UCSD-AML1 (cell line): ENCODE measurements at regions not wholly inside any gene's neighbourhood (a gene's known extent, or its start where the extent isn't known, plus 50 kb on each side); places are given as distances from the start of the nearest gene placed in this dataset.
"Not testable (repeated sequence)": the region's sequence is repeated elsewhere in the genome, so short reads cannot be mapped to it uniquely, and the experiment has no call there.

Experiments used
- DNase-seq: peaks from one replicate; lab custom pipeline; 2025; ENCODE audit not compliant: unreplicated experiment; lab: John Stamatoyannopoulos, UW

- DNase-seq: no peak
Measured at GRCh38 chr6:84882768-84883766, 118.7 kb upstream of the TBX18 start.

GRCh38 chr6:84879385-84879784 lies 115.0 kb upstream of the TBX18 start:
- not testable (repeated sequence) for DNase-seq

- no peak for DNase-seq
Measured at GRCh38 chr6:84877515-84878210, 113.3 kb upstream of the TBX18 start.

- DNase-seq: no peak
Measured at GRCh38 chr6:84876723-84877514, 112.5 kb upstream of the TBX18 start.

- DNase-seq: no peak
Measured at GRCh38 chr6:84872996-84873723, 108.8 kb upstream of the TBX18 start.

- DNase-seq: no peak
Measured at GRCh38 chr6:84871925-84872324, 107.5 kb upstream of the TBX18 start.

- DNase-seq: no peak
Measured at GRCh38 chr6:84870672-84871071, 106.3 kb upstream of the TBX18 start.

GRCh38 chr6:84868149-84868548 lies 103.8 kb upstream of the TBX18 start:
- DNase-seq: no peak

- no peak for DNase-seq
Measured at GRCh38 chr6:84867521-84867920, 103.1 kb upstream of the TBX18 start.

GRCh38 chr6:84866715-84867114 lies 102.3 kb upstream of the TBX18 start:
- DNase-seq: no peak

- not testable (repeated sequence) for DNase-seq
Measured at GRCh38 chr6:84865372-84865771, 101.0 kb upstream of the TBX18 start.

GRCh38 chr6:84862843-84863242 lies 98.4 kb upstream of the TBX18 start:
- no peak for DNase-seq

GRCh38 chr6:84860920-84861319 lies 96.5 kb upstream of the TBX18 start:
- DNase-seq: no peak

GRCh38 chr6:84860509-84860908 lies 96.1 kb upstream of the TBX18 start:
- no peak for DNase-seq

GRCh38 chr6:84854811-84855400 lies 90.5 kb upstream of the TBX18 start:
- no peak for DNase-seq

- DNase-seq: no peak
Measured at GRCh38 chr6:84853901-84854300, 89.5 kb upstream of the TBX18 start.

GRCh38 chr6:84848960-84849359 lies 84.6 kb upstream of the TBX18 start:
- no peak for DNase-seq

- no peak for DNase-seq
Measured at GRCh38 chr6:84847390-84848160, 83.2 kb upstream of the TBX18 start.

GRCh38 chr6:84842525-84843166 lies 78.2 kb upstream of the TBX18 start:
- DNase-seq: no peak
